Urinary bladder (tissue), 3 donors: ENCODE measurements at regions not wholly inside any gene's neighbourhood (a gene's known extent, or its start where the extent isn't known, plus 50 kb on each side); places are given as distances from the start of the nearest gene placed in this dataset.
"Not testable (repeated sequence)": the region's sequence is repeated elsewhere in the genome, so short reads cannot be mapped to it uniquely, and the experiment has no call there.

ENCODE experiments used
- DNase-seq: peaks from one replicate; pipeline ENCODE4 v3.0.0-alpha.2; 2015; ENCODE audit errors: extremely low spot score
- H3K27ac ChIP-seq: one replicate; pipeline ENCODE4 v1.5.1; 2013; ENCODE audit warnings: low read depth, mild to moderate bottlenecking, moderate library complexity
- H3K36me3 ChIP-seq: one replicate; pipeline ENCODE4 v1.6.1; 2013; ENCODE audit warnings: mild to moderate bottlenecking, moderate library complexity; ENCODE audit not compliant: insufficient read depth
- H3K4me1 ChIP-seq: one replicate; pipeline ENCODE4 v1.6.1; 2013; ENCODE audit warnings: mild to moderate bottlenecking, moderate library complexity; ENCODE audit not compliant: insufficient read depth
- H3K4me3 ChIP-seq: one replicate; pipeline ENCODE4 v1.5.1; 2013; ENCODE audit warnings: low read depth, low read length
- WGBS: extraction: QIAGEN DNeasy Blood & Tissue Kit; methylation state at CpG from one replicate; pipeline ENCODE4 v1.1.7; 2013; 5-methylcytosine and 5-hydroxymethylcytosine counted together
- donor health status: healthy with polysubstance abuse.
- donor health status: healthy.

GRCh38 chr2:83162421-83162820 lies 1296.7 kb downstream of the SUCLG1 start:
- no peak for DNase-seq
- no peaks in the 10 kb centered on the region for H3K4me1 ChIP-seq
- H3K27ac ChIP-seq: no peak overlapping the region
- no peak overlapping the region for H3K4me3 ChIP-seq
- WGBS: 88% methylated on average over 3 of the region's 3 CpGs
- no peaks in the 10 kb centered on the region for H3K36me3 ChIP-seq

GRCh38 chr2:83160571-83160970 lies 1298.5 kb downstream of the SUCLG1 start:
- WGBS: 89% methylated on average over 3 of the region's 3 CpGs
- no peak for DNase-seq
- no peaks in the 10 kb centered on the region for H3K4me1 ChIP-seq
- no peak overlapping the region for H3K4me3 ChIP-seq
- H3K36me3 ChIP-seq: no peaks in the 10 kb centered on the region
- no peak overlapping the region for H3K27ac ChIP-seq

GRCh38 chr2:83155826-83156225 lies 1303.3 kb downstream of the SUCLG1 start:
- no peaks in the 10 kb centered on the region for H3K36me3 ChIP-seq
- DNase-seq: no peak
- H3K4me3 ChIP-seq: no peak overlapping the region
- no peaks in the 10 kb centered on the region for H3K4me1 ChIP-seq
- WGBS: 96% methylated on average over 8 of the region's 8 CpGs
- H3K27ac ChIP-seq: no peak overlapping the region

DNA sequence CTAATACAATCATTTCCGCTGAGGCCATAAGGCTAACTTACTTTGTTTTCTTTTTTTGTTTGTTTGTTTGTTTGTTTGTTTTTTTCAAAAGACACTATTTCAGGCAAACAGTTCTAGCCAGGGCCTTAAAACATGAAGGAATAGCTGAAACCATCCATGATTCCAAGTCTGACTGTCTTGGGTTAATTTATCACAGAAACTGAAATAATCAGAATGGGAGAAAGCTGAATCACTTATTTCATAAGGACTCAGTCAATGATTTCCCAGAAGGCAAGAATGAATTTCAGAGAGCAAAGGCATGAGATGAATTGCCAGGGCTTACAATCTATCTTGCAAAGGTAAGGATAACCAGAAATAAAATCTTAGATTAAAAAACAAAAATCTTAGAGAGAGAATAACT lies 1315.1 kb downstream of the SUCLG1 start:
- WGBS: 93% methylated on average over 1 of the region's 1 CpG
- Histone ChIP-seq H3K4me3 (no peak overlapping the region), H3K4me1 (no peaks in the 10 kb centered on the region), H3K36me3 (no peaks in the 10 kb centered on the region), H3K27ac (no peak overlapping the region)
- no peak for DNase-seq

GRCh38 chr2:83142934-83143333 lies 1316.1 kb downstream of the SUCLG1 start:
- Histone ChIP-seq H3K4me3 (no peak overlapping the region), H3K27ac (no peak overlapping the region), H3K36me3 (no peaks in the 10 kb centered on the region), H3K4me1 (no peaks in the 10 kb centered on the region)
- DNase-seq: no peak

- no peak for DNase-seq
- Histone ChIP-seq H3K36me3 (no peaks in the 10 kb centered on the region), H3K4me3 (no peak overlapping the region), H3K27ac (no peak overlapping the region), H3K4me1 (no peaks in the 10 kb centered on the region)
- WGBS: 77% methylated on average over 1 of the region's 1 CpG
Measured at GRCh38 chr2:83115606-83116005, 1343.5 kb downstream of the SUCLG1 start.

GRCh38 chr2:83115155-83115554 lies 1343.9 kb downstream of the SUCLG1 start:
- Histone ChIP-seq H3K4me1 (no peaks in the 10 kb centered on the region), H3K4me3 (no peak overlapping the region), H3K36me3 (no peaks in the 10 kb centered on the region), H3K27ac (no peak overlapping the region)
- no peak for DNase-seq
- WGBS: 83% methylated on average over 1 of the region's 1 CpG

- no peaks in the 10 kb centered on the region for H3K36me3 ChIP-seq
- H3K27ac ChIP-seq: no peak overlapping the region
- DNase-seq: no peak
- H3K4me1 ChIP-seq: no peaks in the 10 kb centered on the region
- WGBS: 93% methylated on average over 3 of the region's 3 CpGs
- H3K4me3 ChIP-seq: no peak overlapping the region
Measured at GRCh38 chr2:83113953-83114352, 1345.1 kb downstream of the SUCLG1 start.

GRCh38 chr2:83112858-83113257 lies 1346.2 kb downstream of the SUCLG1 start:
- 85% methylated on average over 2 of the region's 2 CpGs for WGBS

GRCh38 chr2:83109284-83109683 lies 1349.8 kb downstream of the SUCLG1 start:
- 78% methylated on average over 1 of the region's 1 CpG for WGBS
- no peak for DNase-seq
- H3K4me1 ChIP-seq: no peaks in the 10 kb centered on the region
- H3K36me3 ChIP-seq: no peaks in the 10 kb centered on the region
- H3K4me3 ChIP-seq: no peak overlapping the region
- no peak overlapping the region for H3K27ac ChIP-seq

More at GRCh38 chr2:83112858-83113257, 1346.2 kb downstream of the SUCLG1 start:
- Histone ChIP-seq H3K4me3 (no peak overlapping the region), H3K27ac (no peak overlapping the region), H3K36me3 (no peaks in the 10 kb centered on the region), H3K4me1 (no peaks in the 10 kb centered on the region)
- no peak for DNase-seq

GRCh38 chr2:83106853-83107252 lies 1352.2 kb downstream of the SUCLG1 start:
- no peak overlapping the region for H3K4me3 ChIP-seq
- DNase-seq: no peak
- no peaks in the 10 kb centered on the region for H3K36me3 ChIP-seq
- no peaks in the 10 kb centered on the region for H3K4me1 ChIP-seq
- H3K27ac ChIP-seq: no peak overlapping the region

DNA sequence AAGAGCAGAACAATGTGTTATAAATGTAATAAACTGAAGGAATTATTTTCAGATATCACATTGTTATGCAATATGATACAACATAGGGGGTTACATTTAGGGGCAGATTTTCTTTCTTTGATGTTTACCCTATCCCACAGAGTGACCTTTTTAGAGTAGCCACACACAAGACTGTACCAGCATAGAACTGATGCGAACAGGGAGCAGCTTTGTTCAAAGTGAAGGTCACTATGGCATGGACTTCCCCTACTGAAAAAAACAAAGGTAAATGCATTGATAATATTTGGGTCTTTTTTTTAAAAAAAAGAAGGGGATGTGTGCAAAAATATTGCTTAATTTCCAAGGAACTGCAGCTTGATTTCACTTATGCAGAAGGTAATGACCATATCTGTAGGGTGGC lies 1354.9 kb downstream of the SUCLG1 start:
- DNase-seq: no peak
- Histone ChIP-seq H3K36me3 (no peaks in the 10 kb centered on the region), H3K4me1 (no peaks in the 10 kb centered on the region), H3K27ac (no peak overlapping the region), H3K4me3 (no peak overlapping the region)
- WGBS: 91% methylated on average over 1 of the region's 1 CpG

GRCh38 chr2:83103613-83104012 lies 1355.5 kb downstream of the SUCLG1 start:
- no peak for DNase-seq
- H3K4me1 ChIP-seq: no peaks in the 10 kb centered on the region
- no peak overlapping the region for H3K4me3 ChIP-seq
- no peak overlapping the region for H3K27ac ChIP-seq
- H3K36me3 ChIP-seq: no peaks in the 10 kb centered on the region
- 7% methylated on average over 1 of the region's 1 CpG for WGBS

DNA sequence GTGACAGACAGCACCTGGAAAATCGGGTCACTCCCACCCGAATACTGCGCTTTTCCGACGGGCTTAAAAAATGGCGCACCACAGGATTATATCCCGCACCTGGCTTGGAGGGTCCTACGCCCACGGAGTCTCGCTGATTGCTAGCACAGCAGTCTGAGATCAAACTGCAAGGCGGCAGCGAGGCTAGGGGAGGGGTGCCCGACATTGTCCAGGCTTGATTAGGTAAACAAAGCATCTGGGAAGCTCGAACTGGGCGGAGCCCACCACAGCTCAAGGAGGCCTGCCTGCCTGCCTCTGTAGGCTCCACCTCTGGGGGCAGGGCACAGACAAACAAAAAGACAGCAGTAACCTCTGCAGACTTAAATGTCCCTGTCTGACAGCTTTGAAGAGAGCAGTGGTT lies 1370.0 kb downstream of the SUCLG1 start:
- 88% methylated on average over 15 of the region's 15 CpGs for WGBS
- not testable (repeated sequence) for H3K4me1 ChIP-seq

DNA sequence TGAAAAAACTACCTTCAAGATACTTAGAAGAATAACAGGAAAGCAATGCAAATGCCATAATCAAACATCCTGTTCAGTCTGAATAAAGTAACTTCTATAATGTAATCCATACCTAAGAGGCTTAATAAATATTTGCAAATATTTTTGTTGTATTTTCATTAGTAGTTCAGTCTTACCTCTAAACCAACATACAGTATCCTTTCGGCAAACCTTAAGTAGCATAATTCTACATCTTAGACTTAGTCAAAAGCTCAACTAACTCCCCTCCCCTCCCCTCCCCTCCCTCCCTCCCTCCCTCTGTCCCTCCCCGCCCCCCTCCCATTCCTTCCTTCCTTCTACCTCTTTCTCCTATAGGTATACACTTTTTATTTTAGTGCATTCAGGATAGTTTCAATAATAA lies 1373.2 kb downstream of the SUCLG1 start:
- DNase-seq: no peak
- H3K4me3 ChIP-seq: no peak overlapping the region
- WGBS: 93% methylated on average over 2 of the region's 2 CpGs
- no peaks in the 10 kb centered on the region for H3K36me3 ChIP-seq
- no peak overlapping the region for H3K27ac ChIP-seq
- no peaks in the 10 kb centered on the region for H3K4me1 ChIP-seq

More for the DNA sequence above, 1370.0 kb downstream of the SUCLG1 start:
- H3K36me3 ChIP-seq, H3K27ac ChIP-seq, H3K4me3 ChIP-seq, DNase-seq: not testable (repeated sequence)
